HCT116 (cell line): ENCODE measurements at regions not wholly inside any gene's neighbourhood (a gene's known extent, or its start where the extent isn't known, plus 50 kb on each side); places are given as distances from the start of the nearest gene placed in this dataset.

Source experiments
- ATAC-seq: fragments of 200-7000 bp; cut with Tn5 transposase; 2 replicates; pipeline ENCODE4 v1.9.1; 2020; ENCODE audit warnings: mild to moderate bottlenecking, moderate library complexity
- BruUV-seq: library from RNA; stranded (reverse); fragments of 400-500 nt; replicated peaks from 2 replicates; lab custom pipeline; 2021; lab: Mats Ljungman, UMichigan
- CTCF ChIA-PET: fragments of 300-600 bp; sonication (Branson Sonifier 250); formaldehyde crosslinking; loops from one replicate; lab custom pipeline; 2021; ENCODE audit warnings: antibody characterized with exemption; lab: Charles Lee
- POLR2A ChIA-PET: fragments of 300-600, 350-600 bp; sonication (Branson Sonifier 250); formaldehyde crosslinking; loops from one replicate; lab custom pipeline; 2021; ENCODE audit warnings: antibody characterized with exemption; lab: Charles Lee
- RAD21 ChIA-PET, 2 experiments: fragments of 300-600 bp; sonication (Branson Sonifier 250); formaldehyde crosslinking; loops; one replicate each; lab custom pipeline; 2023; ENCODE audit warnings: low total read pairs in 2 of 2; ENCODE audit not compliant: uncharacterized antibody in 2 of 2, unreplicated experiment in 2 of 2, low non-redundant PET in 1 of 2; lab: Charles Lee
- DNase-seq: peaks from one replicate; pipeline ENCODE4 v3.0.0-alpha.2; 2010; ENCODE audit warnings: low read depth, low spot score
- H2AFZ ChIP-seq: fragments of 200-600 bp; shearing (Covaris generic), sonication (generic); 2 replicates; pipeline ENCODE4 v1.6.1; 2017; ENCODE audit warnings: low read depth, mixed run types, mixed read lengths, antibody characterized with exemption, low read length; ENCODE audit not compliant: poor library complexity, severe bottlenecking
- H3K27ac ChIP-seq: 2 replicates; pipeline ENCODE4 v1.5.1; 2012; ENCODE audit warnings: low read depth, low read length
- H3K27me3 ChIP-seq: fragments of 200-600 bp; sonication (generic); 2 replicates; pipeline ENCODE4 v1.6.1; 2016; ENCODE audit warnings: mixed run types, low read length, mixed read lengths; ENCODE audit not compliant: insufficient read depth
- H3K36me3 ChIP-seq, 2 experiments: fragments of 200-500 bp in 1 of 2; fragments of 200-600 bp in 1 of 2; sonication (Bioruptor generic) in 1 of 2; sonication (generic) in 1 of 2; 2 replicates each; pipeline versions ENCODE4 v1.5.1 to v1.6.1; 2014 to 2016; ENCODE audit warnings: low read length in 2 of 2, inconsistent platforms in 1 of 2, mixed read lengths in 1 of 2, mixed run types in 1 of 2; ENCODE audit not compliant: insufficient read depth in 2 of 2, control insufficient read depth in 1 of 2
- H3K4me1 ChIP-seq, 2 experiments: fragments of 200-600 bp in 1 of 2; sonication (generic) in 1 of 2; 2 replicates each; pipeline versions ENCODE4 v1.5.1 to v1.6.1; 2012 to 2017; ENCODE audit warnings: low read length in 2 of 2, inconsistent platforms in 1 of 2, mild to moderate bottlenecking in 1 of 2, mixed read lengths in 1 of 2, mixed run types in 1 of 2, moderate library complexity in 1 of 2; ENCODE audit not compliant: insufficient read depth in 2 of 2, control insufficient read depth in 1 of 2
- H3K4me2 ChIP-seq: fragments of 200-600 bp; sonication (generic); 2 replicates; pipeline ENCODE4 v1.6.1; 2017; ENCODE audit warnings: mixed run types, low read length, mixed read lengths
- H3K4me3 ChIP-seq, 2 experiments: fragments of 200-600 bp in 1 of 2; sonication (generic) in 1 of 2; replicated peaks in 1 of 2; 2 replicates each; pipeline ENCODE4 v1.5.1; 2011 to 2016; ENCODE audit warnings: low read length in 2 of 2, control low read depth in 1 of 2, low read depth in 1 of 2, mild to moderate bottlenecking in 1 of 2, mixed read lengths in 1 of 2, mixed run types in 1 of 2
- H3K79me2 ChIP-seq: fragments of 200-600 bp; sonication (generic); 2 replicates; pipeline ENCODE4 v1.6.1; 2017; ENCODE audit warnings: mild to moderate bottlenecking, mixed run types, low read length, moderate library complexity, mixed read lengths; ENCODE audit not compliant: insufficient read depth
- H3K9ac ChIP-seq: fragments of 200-600 bp; sonication (generic); 2 replicates; pipeline ENCODE4 v1.6.1; 2016; ENCODE audit warnings: low read length, mixed read lengths
- H3K9me2 ChIP-seq: fragments of 200-600 bp; sonication (generic), shearing (Covaris generic); 2 replicates; pipeline ENCODE4 v1.6.1; 2017; ENCODE audit warnings: mixed run types, mild to moderate bottlenecking, moderate library complexity; ENCODE audit not compliant: insufficient read depth
- H3K9me3 ChIP-seq, 2 experiments: fragments of 200-500 bp in 1 of 2; fragments of 200-600 bp in 1 of 2; sonication (Bioruptor generic) in 1 of 2; sonication (generic) in 1 of 2; 2 replicates each; pipeline ENCODE4 v1.6.1; 2014 to 2017; ENCODE audit warnings: low read length in 2 of 2, mixed read lengths in 2 of 2, inconsistent platforms in 1 of 2, low read depth in 1 of 2, mild to moderate bottlenecking in 1 of 2, mixed run types in 1 of 2, moderate library complexity in 1 of 2; ENCODE audit not compliant: control insufficient read depth in 1 of 2, insufficient read depth in 1 of 2
- H4K20me1 ChIP-seq: fragments of 200-600 bp; sonication (generic), shearing (Covaris generic); 2 replicates; pipeline ENCODE4 v1.6.1; 2017; ENCODE audit warnings: mixed run types, mild to moderate bottlenecking, moderate library complexity; ENCODE audit not compliant: insufficient read depth
- CEBPB ChIP-seq: IDR thresholded peaks from 2 replicates; pipeline ENCODE4 v1.6.1; 2012; ENCODE audit warnings: low read depth
- ELF1 ChIP-seq: IDR thresholded peaks from 2 replicates; pipeline ENCODE4 v1.6.1; 2012; ENCODE audit warnings: low read depth, borderline replicate concordance
- EZH2 ChIP-seq: fragments of 200-600 bp; sonication (generic); IDR thresholded peaks from 2 replicates; pipeline ENCODE4 v1.6.1; 2017; ENCODE audit warnings: antibody characterized with exemption, mixed run types
- EZH2phosphoT487 ChIP-seq: fragments of 200-600 bp; IDR thresholded peaks from 2 replicates; pipeline ENCODE4 v1.6.1; 2018; ENCODE audit warnings: antibody characterized with exemption, borderline replicate concordance
- JUND ChIP-seq: IDR thresholded peaks from 2 replicates; pipeline ENCODE4 v1.6.1; 2012
- SIN3A ChIP-seq: IDR thresholded peaks from 2 replicates; pipeline ENCODE4 v1.6.1; 2012; ENCODE audit warnings: low read depth
- SP1 ChIP-seq: IDR thresholded peaks from 2 replicates; pipeline ENCODE4 v1.6.1; 2012; ENCODE audit warnings: low read depth
- SRF ChIP-seq: IDR thresholded peaks from 2 replicates; pipeline ENCODE4 v1.6.1; 2012; ENCODE audit warnings: low read depth
- TCF7L2 ChIP-seq: IDR thresholded peaks from 2 replicates; pipeline ENCODE4 v1.7.0; 2011; ENCODE audit warnings: borderline replicate concordance, inconsistent platforms; ENCODE audit not compliant: insufficient read depth, insufficient read length; ENCODE audit errors: extremely low read depth
- YY1 ChIP-seq: IDR thresholded peaks from 2 replicates; pipeline ENCODE4 v1.6.1; 2011; ENCODE audit warnings: low read length, low read depth, moderate library complexity, mild to moderate bottlenecking; ENCODE audit not compliant: insufficient replicate concordance; ENCODE audit errors: extremely low read depth
- ZBTB33 ChIP-seq: IDR thresholded peaks from 2 replicates; pipeline ENCODE4 v1.6.1; 2011; ENCODE audit warnings: mild to moderate bottlenecking, low read length, moderate library complexity; ENCODE audit not compliant: insufficient replicate concordance; ENCODE audit errors: extremely low read depth
- ZNF274 ChIP-seq: fragments of 200-500 bp; sonication (Bioruptor generic); IDR thresholded peaks from 2 replicates; pipeline ENCODE4 v1.6.1; 2014; ENCODE audit warnings: mild to moderate bottlenecking, low read depth, low read length, inconsistent platforms
- intact Hi-C: fragments of 100-400 bp; cut with micrococcal nuclease; formaldehyde crosslinking; loops from 2 replicates; pipeline ENCODE4 v1.10.0; 2022
- TF ChIP-seq, protein P1 (sequence below), 3 experiments: fragments of 200-600 bp in 1 of 3; sonication (generic) in 1 of 3; IDR thresholded peaks in 2 of 3; conservative IDR thresholded peaks in 1 of 3; 2 replicates each; pipeline ENCODE4 v1.5.1; 2012 to 2017; ENCODE audit warnings: low read depth in 2 of 3, low read length in 2 of 3, antibody characterized with exemption in 1 of 3, borderline replicate concordance in 1 of 3, control low read depth in 1 of 3, mild to moderate bottlenecking in 1 of 3, mixed read lengths in 1 of 3, mixed run types in 1 of 3, moderate library complexity in 1 of 3; ENCODE audit not compliant: insufficient read depth in 1 of 3
- TF ChIP-seq, protein P2 (sequence below): IDR thresholded peaks from 2 replicates; pipeline ENCODE4 v1.6.1; 2012

GRCh38 chr15:62296756-62297507 lies 131.8 kb upstream of the C2CD4B start (continued):
- TF ChIP-seq YY1, result no peak
- no peak for TF ChIP-seq CEBPB

GRCh38 chr15:62297522-62297921 lies 132.4 kb upstream of the C2CD4B start:
- H3K4me3 ChIP-seq, result no peak overlapping the region
- H3K9me3 ChIP-seq, result no peaks in the 10 kb centered on the region
- H3K4me1 ChIP-seq, result no peaks in the 10 kb centered on the region
- TF ChIP-seq SRF (no peak), EZH2phosphoT487 (no peak), ELF1 (no peak), TCF7L2 (no peak), CEBPB (no peak), JUND (no peak), ZBTB33 (no peak), SP1 (no peak), SIN3A (no peak), EZH2 (no peak), ZNF274 (no peak)
- TF ChIP-seq, protein P1, sequence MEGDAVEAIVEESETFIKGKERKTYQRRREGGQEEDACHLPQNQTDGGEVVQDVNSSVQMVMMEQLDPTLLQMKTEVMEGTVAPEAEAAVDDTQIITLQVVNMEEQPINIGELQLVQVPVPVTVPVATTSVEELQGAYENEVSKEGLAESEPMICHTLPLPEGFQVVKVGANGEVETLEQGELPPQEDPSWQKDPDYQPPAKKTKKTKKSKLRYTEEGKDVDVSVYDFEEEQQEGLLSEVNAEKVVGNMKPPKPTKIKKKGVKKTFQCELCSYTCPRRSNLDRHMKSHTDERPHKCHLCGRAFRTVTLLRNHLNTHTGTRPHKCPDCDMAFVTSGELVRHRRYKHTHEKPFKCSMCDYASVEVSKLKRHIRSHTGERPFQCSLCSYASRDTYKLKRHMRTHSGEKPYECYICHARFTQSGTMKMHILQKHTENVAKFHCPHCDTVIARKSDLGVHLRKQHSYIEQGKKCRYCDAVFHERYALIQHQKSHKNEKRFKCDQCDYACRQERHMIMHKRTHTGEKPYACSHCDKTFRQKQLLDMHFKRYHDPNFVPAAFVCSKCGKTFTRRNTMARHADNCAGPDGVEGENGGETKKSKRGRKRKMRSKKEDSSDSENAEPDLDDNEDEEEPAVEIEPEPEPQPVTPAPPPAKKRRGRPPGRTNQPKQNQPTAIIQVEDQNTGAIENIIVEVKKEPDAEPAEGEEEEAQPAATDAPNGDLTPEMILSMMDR (IDR thresholded peaks at IDR 0.05 in 2 of 3, conservative IDR thresholded peaks at IDR 0.05 in 1 of 3; ENCODE audit: borderline replicate concordance in 1 of 3, insufficient read depth in 1 of 3, low read depth in 2 of 3, low read length in 2 of 3), result no peak
- TF ChIP-seq, protein P2, sequence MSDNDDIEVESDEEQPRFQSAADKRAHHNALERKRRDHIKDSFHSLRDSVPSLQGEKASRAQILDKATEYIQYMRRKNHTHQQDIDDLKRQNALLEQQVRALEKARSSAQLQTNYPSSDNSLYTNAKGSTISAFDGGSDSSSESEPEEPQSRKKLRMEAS, result no peak
- intact Hi-C loops, result no loop called here
- no peaks in the 10 kb centered on the region for H4K20me1 ChIP-seq
- RAD21 ChIA-PET, result no interaction called here
- POLR2A ChIA-PET, result no interaction called here
- no peak for DNase-seq
- no peaks in the 10 kb centered on the region for H3K9me2 ChIP-seq
- peaks cover 17% of the 10 kb centered on the region for H3K27me3 ChIP-seq
- CTCF ChIA-PET, result no interaction called here
- H3K79me2 ChIP-seq, result no peaks in the 10 kb centered on the region
- no TSS peak for BruUV-seq
- H3K9ac ChIP-seq, result no peak overlapping the region
- no peaks in the 10 kb centered on the region for H3K36me3 ChIP-seq
- H3K4me2 ChIP-seq, result no peak overlapping the region
- H2AFZ ChIP-seq, result no peak overlapping the region
- ATAC-seq, result no peak
- no peak overlapping the region for H3K27ac ChIP-seq
